ENCODE measurements at regions not wholly inside any gene's neighbourhood (a gene's known extent, or its start where the extent isn't known, plus 50 kb on each side); places are given as distances from the start of the nearest gene placed in this dataset.

GRCh38 chr5:154607746-154608145 is 129.7 kb upstream of the HAND1 start (continued):
- no peak for TF ChIP-seq EGR1 (IDR thresholded peaks at IDR 0.05; ENCODE audit: low read depth in 2 of 2)
- no peak for TF ChIP-seq CTCF (IDR thresholded peaks at IDR 0.05; ENCODE audit: low read depth, low read length, missing input control)
- no peak for TF ChIP-seq RXRA (IDR thresholded peaks at IDR 0.05)
- TF ChIP-seq JUND (IDR thresholded peaks at IDR 0.05): no peak

GRCh38 chr5:154606246-154606645 is 128.2 kb upstream of the HAND1 start:
- H3K4me3 ChIP-seq (ENCODE audit: low read depth in 1 of 3, low read length in 3 of 3): no peak overlapping the region
- no peak for DNase-seq (ENCODE audit: low spot score)
- WGBS: 77% methylated on average over 4 of the region's 4 CpGs
- no peak overlapping the region for H3K27ac ChIP-seq (ENCODE audit: low read depth in 1 of 2, low read length in 2 of 2)
- H3K36me3 ChIP-seq (ENCODE audit: control insufficient read depth in 4 of 4, insufficient read depth in 3 of 4, low read depth in 1 of 4, low read length in 3 of 4): no peaks in the 10 kb centered on the region
- peaks cover 0 to 9% (median 2%) of the 10 kb centered on the region in 4 donors for H3K27me3 ChIP-seq (ENCODE audit: control insufficient read depth in 4 of 4, insufficient read depth in 4 of 4, low read length in 3 of 4)
- no peaks in the 10 kb centered on the region for H3K9me3 ChIP-seq (ENCODE audit: control insufficient read depth in 4 of 4, low read length in 3 of 4)
- TF ChIP-seq CTCF (IDR thresholded peaks at IDR 0.05; ENCODE audit: low read depth, low read length, missing input control) (no peak), JUND (IDR thresholded peaks at IDR 0.05) (no peak), HNF4A (conservative IDR thresholded peaks at IDR 0.05) (no peak), RAD21 (IDR thresholded peaks at IDR 0.05) (no peak), FOXA2 (IDR thresholded peaks at IDR 0.05) (no peak), TAF1 (conservative IDR thresholded peaks at IDR 0.05) (no peak), FOXA1 (IDR thresholded peaks at IDR 0.05) (no peak)
- peaks cover 6 to 11% (median 9%) of the 10 kb centered on the region in 4 donors for H3K4me1 ChIP-seq (ENCODE audit: control insufficient read depth in 4 of 4, insufficient read depth in 4 of 4, low read length in 3 of 4)
- H3K9ac ChIP-seq (ENCODE audit: low read depth in 1 of 2, low read length in 2 of 2): no peak overlapping the region

- no peak overlapping the region for H3K4me3 ChIP-seq (ENCODE audit: low read depth in 1 of 3, low read length in 3 of 3)
- no peak overlapping the region for H3K9ac ChIP-seq (ENCODE audit: low read depth in 1 of 2, low read length in 2 of 2)
- no peaks in the 10 kb centered on the region for H3K4me1 ChIP-seq (ENCODE audit: control insufficient read depth in 4 of 4, insufficient read depth in 4 of 4, low read length in 3 of 4)
- DNase-seq (ENCODE audit: low spot score): no peak
- no peak overlapping the region for H3K27ac ChIP-seq (ENCODE audit: low read depth in 1 of 2, low read length in 2 of 2)
- WGBS: 22% methylated on average over 20 of the region's 20 CpGs
- H3K9me3 ChIP-seq (ENCODE audit: control insufficient read depth in 4 of 4, low read length in 3 of 4): no peaks in the 10 kb centered on the region
- H3K36me3 ChIP-seq (ENCODE audit: control insufficient read depth in 4 of 4, insufficient read depth in 3 of 4, low read depth in 1 of 4, low read length in 3 of 4): no peaks in the 10 kb centered on the region
- no peaks in the 10 kb centered on the region for H3K27me3 ChIP-seq (ENCODE audit: control insufficient read depth in 4 of 4, insufficient read depth in 4 of 4, low read length in 3 of 4)
- no peak for TF ChIP-seq ATF3 (IDR thresholded peaks at IDR 0.05)
- no peak for TF ChIP-seq MAX (IDR thresholded peaks at IDR 0.05)
- TF ChIP-seq FOXA2 (IDR thresholded peaks at IDR 0.05): no peak
- TF ChIP-seq EGR1 (IDR thresholded peaks at IDR 0.05; ENCODE audit: low read depth in 2 of 2): no peak
- TF ChIP-seq ZBTB33 (IDR thresholded peaks at IDR 0.05): no peak
- TF ChIP-seq JUND (IDR thresholded peaks at IDR 0.05): no peak
- TF ChIP-seq GABPA (IDR thresholded peaks at IDR 0.05 in 1 of 2, conservative IDR thresholded peaks at IDR 0.05 in 1 of 2): no peak
- no peak for TF ChIP-seq YY1 (IDR thresholded peaks at IDR 0.05)
- no peak for TF ChIP-seq FOXA1 (IDR thresholded peaks at IDR 0.05)
- TF ChIP-seq CTCF (IDR thresholded peaks at IDR 0.05; ENCODE audit: low read depth, low read length, missing input control): no peak
- no peak for TF ChIP-seq HNF4G (IDR thresholded peaks at IDR 0.05)
- no peak for TF ChIP-seq TAF1 (conservative IDR thresholded peaks at IDR 0.05)
- no peak for TF ChIP-seq REST (IDR thresholded peaks at IDR 0.05)
Observed at GRCh38 chr5:154603953-154604679, 126.1 kb upstream of the HAND1 start.

All from liver (tissue), 8 donors.